ENCODE measurements at regions not wholly inside any gene's neighbourhood (a gene's known extent, or its start where the extent isn't known, plus 50 kb on each side); places are given as distances from the start of the nearest gene placed in this dataset.

GRCh38 chr19:27892500-27892899 is 1320.5 kb downstream of the UQCRFS1 start:
- TF ChIP-seq CTCF (IDR thresholded peaks at IDR 0.05 in 4 of 5, conservative IDR thresholded peaks at IDR 0.05 in 1 of 5) = no peak
- TF ChIP-seq POLR2A (IDR thresholded peaks at IDR 0.05) = no peak

All from gastrocnemius medialis (tissue), 4 donors.